ENCODE measurements at regions not wholly inside any gene's neighbourhood (a gene's known extent, or its start where the extent isn't known, plus 50 kb on each side); places are given as distances from the start of the nearest gene placed in this dataset.
"Not testable (repeated sequence)": the region's sequence is repeated elsewhere in the genome, so short reads cannot be mapped to it uniquely, and the experiment has no call there.

- not testable (repeated sequence) for DNase-seq
Observed at GRCh38 chr5:156226485-156226884, 100.5 kb upstream of the SGCD start.

DNA sequence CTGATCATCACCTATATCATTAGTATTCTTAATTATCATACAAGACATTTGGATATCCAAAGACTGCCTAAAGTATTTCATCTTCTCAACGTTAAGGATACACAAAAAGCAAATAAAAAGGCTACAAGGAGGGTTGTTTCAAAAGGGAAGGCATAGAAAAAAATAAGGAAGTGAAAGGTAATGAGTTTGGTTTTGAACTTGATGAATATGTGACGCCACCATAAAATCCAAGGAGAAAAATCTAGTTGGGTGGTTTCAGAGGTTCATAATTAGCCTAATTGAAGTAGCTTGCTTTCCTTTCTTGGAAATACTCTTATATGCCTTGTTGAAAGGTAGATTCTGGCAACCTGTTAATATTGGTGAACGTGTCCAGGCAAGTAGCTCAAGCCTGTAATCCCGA is 96.1 kb upstream of the SGCD start:
- DNase-seq: no peak

DNA sequence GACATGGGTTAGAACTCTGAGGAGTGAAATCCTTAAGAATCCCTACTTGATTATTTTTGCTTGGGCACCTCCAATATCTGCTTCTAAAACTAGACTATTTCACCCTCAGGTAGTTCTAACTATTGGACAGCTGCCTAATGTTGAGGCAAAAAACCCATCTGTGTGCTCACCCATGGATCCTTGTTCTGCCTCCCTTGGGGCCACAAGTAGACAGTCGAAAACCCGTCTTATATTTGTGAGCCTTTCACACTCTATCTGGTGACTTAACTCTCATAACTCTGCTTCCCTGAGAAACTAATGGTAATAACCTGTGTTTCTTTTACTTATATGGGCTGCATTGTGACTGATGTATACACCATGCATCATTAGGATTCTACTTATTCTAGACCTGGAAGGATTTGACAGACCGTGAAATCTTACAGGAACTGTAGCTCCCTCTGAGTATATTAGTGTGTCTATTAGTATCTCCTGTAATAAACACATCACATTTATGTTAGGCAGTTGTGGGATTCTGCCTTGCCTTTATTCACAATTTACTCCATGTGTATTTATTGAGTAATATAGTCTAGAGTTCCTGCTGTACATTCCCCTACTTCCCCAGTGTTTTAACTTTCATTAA is 94.6 kb upstream of the SGCD start:
- no peak for DNase-seq

DNA sequence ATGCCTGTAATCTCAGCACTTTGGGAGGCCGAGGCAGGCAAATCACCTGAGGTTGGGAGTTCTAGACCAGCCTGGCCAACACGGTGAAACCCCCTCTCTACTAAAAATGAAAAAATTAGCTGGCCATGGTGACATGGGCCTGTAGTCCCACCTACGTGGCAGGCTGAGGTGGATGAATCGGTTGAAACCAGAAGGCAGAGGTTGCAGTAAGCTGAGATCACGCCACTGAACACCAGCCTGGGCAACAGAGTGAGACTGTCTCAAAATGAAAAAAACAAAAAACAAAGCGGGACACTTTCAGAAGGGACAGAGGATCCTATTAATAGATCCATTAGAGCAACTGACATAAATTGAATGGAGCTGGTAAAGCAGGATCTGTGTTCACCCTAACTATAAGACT is 89.6 kb upstream of the SGCD start:
- no peak for DNase-seq

DNA sequence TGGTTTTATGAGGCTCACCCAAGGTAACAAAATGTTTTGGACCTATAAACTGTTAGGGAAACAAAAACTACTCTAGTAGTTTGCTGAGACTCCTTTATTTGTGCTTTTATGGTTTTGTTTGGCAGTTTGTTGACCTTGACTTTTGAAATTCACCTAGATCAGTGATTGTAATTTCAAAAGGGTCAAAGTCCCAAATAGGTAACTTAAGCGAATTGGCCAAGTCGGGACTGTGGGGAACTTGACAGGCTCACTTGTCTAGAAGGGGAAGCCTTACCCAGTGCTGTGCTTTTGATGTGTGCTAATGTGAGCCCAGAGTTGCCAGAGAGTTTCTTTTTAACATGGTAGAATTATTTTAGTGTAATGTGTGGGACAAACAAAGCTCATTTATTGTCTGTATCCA is 87.2 kb upstream of the SGCD start:
- no peak for DNase-seq

- no peak for DNase-seq
Observed at GRCh38 chr5:156240414-156240813, 86.5 kb upstream of the SGCD start.

DNA sequence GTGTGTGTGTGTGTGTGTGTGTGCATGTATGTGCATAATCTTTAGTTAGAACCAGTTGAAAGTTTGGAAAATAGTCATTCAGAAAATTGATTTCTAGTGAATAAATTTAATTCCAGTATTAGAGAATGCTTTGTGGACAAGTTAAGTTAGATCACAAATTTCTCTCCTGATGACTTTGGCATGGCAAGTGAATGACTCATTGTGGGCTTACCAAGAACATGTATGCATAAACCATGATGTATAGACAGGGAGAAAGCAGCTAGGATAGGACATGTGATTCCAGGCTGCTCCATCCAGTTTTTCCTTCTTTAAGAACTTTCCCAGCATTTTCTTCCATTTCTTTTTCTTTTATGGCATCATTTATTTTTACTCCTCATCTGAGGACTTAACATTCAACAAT is 85.7 kb upstream of the SGCD start:
- no peak for DNase-seq

DNA sequence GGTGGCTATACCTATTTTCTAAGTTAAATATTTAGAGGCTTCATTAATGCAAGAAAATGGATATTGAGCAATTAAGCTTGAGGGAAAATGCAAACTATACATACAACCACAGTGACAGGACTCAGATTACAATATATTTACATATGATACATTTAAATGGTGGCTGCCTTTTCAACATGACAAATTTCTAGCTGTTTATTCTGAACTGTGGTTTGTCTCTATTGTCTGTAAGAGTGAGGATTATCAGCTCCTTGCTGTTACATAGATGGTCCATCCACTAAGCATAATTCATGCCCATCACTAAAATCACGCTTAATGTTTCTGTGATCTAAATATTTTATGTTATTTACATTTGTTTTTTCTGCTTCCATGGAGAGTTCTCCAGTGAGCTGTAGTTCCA is 81.1 kb upstream of the SGCD start:
- no peak for DNase-seq

GRCh38 chr5:156251076-156251475 is 75.9 kb upstream of the SGCD start:
- no peak for DNase-seq

DNA sequence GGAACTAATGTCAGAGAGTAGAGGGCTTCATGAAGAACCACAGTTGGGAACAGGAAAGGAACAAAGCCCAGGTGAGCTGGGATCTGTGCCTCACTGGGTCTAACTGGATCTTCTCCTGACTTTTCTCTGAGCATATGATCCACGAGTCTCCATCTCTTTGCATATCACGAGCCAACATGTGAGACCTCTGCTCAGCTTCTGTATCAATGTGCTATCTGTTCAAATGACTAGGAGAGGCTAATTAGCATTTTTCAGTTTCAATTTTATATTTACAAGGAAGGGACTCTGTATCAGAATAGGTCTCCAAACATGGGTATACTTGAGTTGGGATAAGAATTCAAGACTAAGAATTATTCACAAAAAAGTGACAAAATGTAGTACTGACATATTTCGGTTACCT is 73.8 kb upstream of the SGCD start:
- DNase-seq: no peak

GRCh38 chr5:156254196-156254595 is 72.8 kb upstream of the SGCD start:
- DNase-seq: no peak

- DNase-seq: no peak
Observed at GRCh38 chr5:156256642-156257041, 70.3 kb upstream of the SGCD start.

GRCh38 chr5:156258934-156259333 is 68.0 kb upstream of the SGCD start:
- DNase-seq: no peak

DNA sequence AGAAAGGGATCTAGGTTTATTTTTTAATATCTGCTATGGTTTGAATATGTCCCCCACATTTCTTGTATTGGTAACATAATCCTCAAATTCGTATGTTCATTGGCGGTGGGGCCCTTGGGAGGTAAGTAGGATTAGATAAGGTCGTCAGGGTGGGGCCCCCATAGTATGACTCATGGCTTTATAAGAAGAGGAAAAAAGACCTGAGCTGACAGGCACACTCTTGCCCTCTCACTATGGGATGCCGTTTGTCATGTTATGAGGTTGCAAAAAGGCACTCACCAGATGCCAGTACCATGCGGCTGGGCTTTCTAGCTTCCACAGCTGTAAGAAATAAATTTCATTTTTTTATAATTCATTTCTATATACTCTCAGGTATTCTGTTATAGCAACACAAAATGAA is 67.3 kb upstream of the SGCD start:
- no peak for DNase-seq

DNA sequence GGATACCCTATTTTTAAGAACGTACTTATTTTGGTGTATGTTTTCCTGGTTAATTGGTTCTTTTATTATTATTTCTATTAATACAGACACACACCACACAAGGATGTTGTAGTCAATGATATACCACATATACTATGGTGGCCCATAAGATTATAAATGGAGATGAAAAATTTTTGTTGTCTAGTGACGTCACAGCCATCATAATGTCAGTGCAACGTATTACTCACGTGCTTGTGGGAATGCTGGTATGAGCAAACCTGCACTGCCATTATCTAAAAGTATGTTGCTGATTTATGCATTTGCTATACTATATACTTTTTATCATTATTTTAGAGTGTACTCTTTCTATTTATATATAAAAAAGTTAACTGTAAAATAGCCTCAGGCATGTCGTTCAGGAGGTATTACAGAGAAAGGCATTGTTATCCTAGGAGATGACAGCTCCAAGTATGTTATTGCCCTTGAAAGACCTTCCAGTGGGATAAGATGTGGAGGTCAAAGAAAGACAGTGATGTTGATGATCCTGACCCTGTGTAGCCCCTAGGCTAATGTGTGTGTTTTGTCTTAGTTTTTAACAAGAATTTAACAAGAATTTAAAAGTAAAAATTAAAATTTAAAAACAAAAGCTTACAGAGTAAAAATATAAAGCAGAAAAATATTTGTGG is 65.6 kb upstream of the SGCD start:
- DNase-seq: no peak

- DNase-seq: no peak
Observed at GRCh38 chr5:156271569-156271968, 55.4 kb upstream of the SGCD start.

GRCh38 chr5:156272139-156272538 is 54.8 kb upstream of the SGCD start:
- DNase-seq: no peak

- no peak for DNase-seq
Observed at GRCh38 chr5:156273325-156273724, 53.6 kb upstream of the SGCD start.

DNA sequence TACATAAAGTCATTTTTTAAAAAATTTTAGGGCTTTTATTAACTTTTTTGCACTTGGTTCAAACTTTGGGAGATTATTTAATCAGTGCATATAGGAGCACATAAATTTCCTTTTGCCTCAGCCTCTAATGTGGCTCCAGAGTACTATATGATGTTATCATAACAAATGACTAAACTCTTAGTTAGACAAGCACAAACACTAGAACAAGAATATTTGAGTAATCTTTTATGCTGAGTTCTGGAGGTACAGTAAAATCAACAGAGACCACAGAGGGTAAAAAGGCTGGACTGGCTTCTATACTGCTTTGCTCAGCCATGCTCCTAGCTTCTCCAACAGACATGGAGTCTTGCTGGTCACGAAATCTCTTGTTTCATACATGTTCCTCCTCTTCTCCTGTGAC is 52.5 kb upstream of the SGCD start:
- no peak for DNase-seq

All from CD4-positive, alpha-beta T cell treated with Interleukin-1 beta for 1 hour (primary cell).